Vagina (tissue), 2 donors: ENCODE measurements at regions not wholly inside any gene's neighbourhood (a gene's known extent, or its start where the extent isn't known, plus 50 kb on each side); places are given as distances from the start of the nearest gene placed in this dataset.

Experiments
- CTCF ChIP-seq, 3 experiments: fragments of 450-650 bp in 2 of 3; fragments of 200-600 bp in 1 of 3; sonication (generic) in 1 of 3; IDR thresholded peaks; one replicate each; pipeline ENCODE4 v1.5.1; 2017 to 2019; ENCODE audit warnings: antibody characterized with exemption in 3 of 3, mild to moderate bottlenecking in 2 of 3, moderate library complexity in 2 of 3
- POLR2A ChIP-seq, 2 donors: fragments of 450-650 bp; IDR thresholded peaks; one replicate each; pipeline ENCODE4 v1.6.1; 2017; ENCODE audit warnings: antibody characterized with exemption in 2 of 2, mild to moderate bottlenecking in 2 of 2, moderate library complexity in 2 of 2
- POLR2AphosphoS5 ChIP-seq, 2 donors: sonication (generic); formaldehyde crosslinking; IDR thresholded peaks; one replicate each; pipeline ENCODE4 v1.9.0; 2017; ENCODE audit warnings: antibody characterized with exemption in 2 of 2, mild to moderate bottlenecking in 2 of 2, low read depth in 1 of 2; ENCODE audit not compliant: insufficient read depth in 1 of 2

- TF ChIP-seq CTCF (IDR thresholded peaks at IDR 0.05) (no peak), POLR2A (IDR thresholded peaks at IDR 0.05) (no peak), POLR2AphosphoS5 (IDR thresholded peaks at IDR 0.05; ENCODE audit: insufficient read depth in 1 of 2, low read depth in 1 of 2) (no peak)
Observed at GRCh38 chr10:87605628-87606251, 53.9 kb upstream of the PAPSS2 start.
